ENCODE measurements at regions not wholly inside any gene's neighbourhood (a gene's known extent, or its start where the extent isn't known, plus 50 kb on each side); places are given as distances from the start of the nearest gene placed in this dataset.

- no peak overlapping the region for H3K4me3 ChIP-seq (ENCODE audit: low read depth, low read length)
- DNase-seq (ENCODE audit: low read depth) = no peak
- no peak for TF ChIP-seq CTCF (IDR thresholded peaks at IDR 0.05; ENCODE audit: insufficient read depth, low read depth, low read length, missing control alignments)
Observed at GRCh38 chr10:78724846-78725245, 343.9 kb upstream of the ZMIZ1 start.

- no peak for TF ChIP-seq CTCF (IDR thresholded peaks at IDR 0.05; ENCODE audit: insufficient read depth, low read depth, low read length, missing control alignments)
- DNase-seq (ENCODE audit: low read depth) = no peak
- no peak overlapping the region for H3K4me3 ChIP-seq (ENCODE audit: low read depth, low read length)
Observed at GRCh38 chr10:78726171-78726570, 342.6 kb upstream of the ZMIZ1 start.

GRCh38 chr10:78727251-78727650 lies 341.5 kb upstream of the ZMIZ1 start:
- no peak for TF ChIP-seq CTCF (IDR thresholded peaks at IDR 0.05; ENCODE audit: insufficient read depth, low read depth, low read length, missing control alignments)
- H3K4me3 ChIP-seq (ENCODE audit: low read depth, low read length) = no peak overlapping the region
- no peak for DNase-seq (ENCODE audit: low read depth)

- no peak overlapping the region for H3K4me3 ChIP-seq (ENCODE audit: low read depth, low read length)
- TF ChIP-seq CTCF (IDR thresholded peaks at IDR 0.05; ENCODE audit: insufficient read depth, low read depth, low read length, missing control alignments) = no peak
- DNase-seq (ENCODE audit: low read depth) = no peak
Observed at GRCh38 chr10:78727728-78728127, 341.0 kb upstream of the ZMIZ1 start.

- no peak for TF ChIP-seq CTCF (IDR thresholded peaks at IDR 0.05; ENCODE audit: insufficient read depth, low read depth, low read length, missing control alignments)
- H3K4me3 ChIP-seq (ENCODE audit: low read depth, low read length) = no peak overlapping the region
- DNase-seq (ENCODE audit: low read depth) = no peak
Observed at GRCh38 chr10:78728176-78728575, 340.6 kb upstream of the ZMIZ1 start.

GRCh38 chr10:78729366-78729765 lies 339.4 kb upstream of the ZMIZ1 start:
- TF ChIP-seq CTCF (IDR thresholded peaks at IDR 0.05; ENCODE audit: insufficient read depth, low read depth, low read length, missing control alignments) = no peak
- no peak overlapping the region for H3K4me3 ChIP-seq (ENCODE audit: low read depth, low read length)
- DNase-seq (ENCODE audit: low read depth) = no peak

- DNase-seq (ENCODE audit: low read depth) = no peak
- H3K4me3 ChIP-seq (ENCODE audit: low read depth, low read length) = no peak overlapping the region
- TF ChIP-seq CTCF (IDR thresholded peaks at IDR 0.05; ENCODE audit: insufficient read depth, low read depth, low read length, missing control alignments) = no peak
Observed at GRCh38 chr10:78729800-78730199, 339.0 kb upstream of the ZMIZ1 start.

Data from GM12865 (cell line).